ENCODE measurements at regions not wholly inside any gene's neighbourhood (a gene's known extent, or its start where the extent isn't known, plus 50 kb on each side); places are given as distances from the start of the nearest gene placed in this dataset.

- Histone ChIP-seq H3K4ac (ENCODE audit: low read depth, low read length) (no peak overlapping the region), H3K9me3 (ENCODE audit: control insufficient read depth, low read depth, low read length) (no peaks in the 10 kb centered on the region), H2BK5ac (ENCODE audit: insufficient read length, low read length) (no peak overlapping the region), H3T11ph (ENCODE audit: low read length) (no peak overlapping the region), H3K9ac (ENCODE audit: extremely low read depth, insufficient read length, low read length) (no peak overlapping the region), H3K18ac (ENCODE audit: insufficient read length, low read depth, low read length) (no peak overlapping the region), H4K5ac (ENCODE audit: insufficient read length, low read depth, low read length) (no peak overlapping the region), H3K23ac (ENCODE audit: insufficient read length, low read depth, low read length) (no peak overlapping the region), H3K23me2 (ENCODE audit: insufficient read length, low read depth, low read length, poor library complexity, severe bottlenecking) (no peaks in the 10 kb centered on the region), H2BK15ac (ENCODE audit: low read depth, low read length) (no peak overlapping the region), H3K27ac (ENCODE audit: insufficient read length, low read depth, low read length) (no peak overlapping the region), H3K27me3 (ENCODE audit: insufficient read depth, low read length) (no peaks in the 10 kb centered on the region), H2BK12ac (ENCODE audit: insufficient read length, low read depth, low read length) (no peak overlapping the region), H2AK5ac (ENCODE audit: insufficient read length, low read length) (no peak overlapping the region), H4K91ac (ENCODE audit: insufficient read length, low read depth, low read length) (no peak overlapping the region), H4K20me1 (ENCODE audit: control insufficient read depth, insufficient read depth, insufficient read length) (no peaks in the 10 kb centered on the region), H2BK120ac (ENCODE audit: low read depth, low read length, poor library complexity, severe bottlenecking) (no peak overlapping the region), H2AFZ (ENCODE audit: low read length) (no peak overlapping the region), H3K79me2 (ENCODE audit: insufficient read depth, low read length) (no peaks in the 10 kb centered on the region), H3K4me2 (ENCODE audit: insufficient read depth, insufficient read length, low read length) (no peak overlapping the region), H3K56ac (ENCODE audit: insufficient read length, low read depth, low read length) (no peak overlapping the region), H3K79me1 (ENCODE audit: insufficient read depth, low read depth, low read length, poor library complexity, severe bottlenecking) (no peaks in the 10 kb centered on the region), H3K14ac (ENCODE audit: insufficient read depth, low read length) (no peak overlapping the region; the same call in 1 of the 2 replicates), H3K4me1 (ENCODE audit: insufficient read depth, low read length) (peaks cover 3% of the 10 kb centered on the region; the same call in 1 of the 2 replicates), H4K8ac (replicated peaks; ENCODE audit: insufficient read length, low read depth, low read length) (no peak overlapping the region), H2BK20ac (ENCODE audit: low read depth, low read length, poor library complexity, severe bottlenecking) (no peak overlapping the region)
- no peak for DNase-seq
- Mint-ChIP-seq H3K27me3 (ENCODE audit: low read depth) (peaks cover 4% of the 10 kb centered on the region), H3K9me3 (no peaks in the 10 kb centered on the region), H3K4me3 (no peak overlapping the region), H3K4me1 (peaks cover 18 to 21% of the 10 kb centered on the region in 2 experiments), H3K27ac (no peak overlapping the region), H3K36me3 (ENCODE audit: insufficient read depth in 1 of 3, low read depth in 3 of 3) (no peaks in the 10 kb centered on the region; a peak in 1 of 7 replicates)
- WGBS (ENCODE audit: extremely low coverage, insufficient read length, low lambda C conversion rate) = no CpG with 5 or more reads among the region's 15 CpGs
- TF ChIP-seq CTCF (conservative IDR thresholded peaks at IDR 0.05) = no peak
Observed at GRCh38 chr19:28502879-28503734, 709.8 kb downstream of the UQCRFS1 start.
